ENCODE measurements at regions not wholly inside any gene's neighbourhood (a gene's known extent, or its start where the extent isn't known, plus 50 kb on each side); places are given as distances from the start of the nearest gene placed in this dataset.

- no peak overlapping the region for H3K4me3 ChIP-seq (ENCODE audit: low read depth in 1 of 3, low read length in 3 of 3)
- no peaks in the 10 kb centered on the region for H3K4me1 ChIP-seq (ENCODE audit: control insufficient read depth in 4 of 4, insufficient read depth in 4 of 4, low read length in 3 of 4)
- no peak overlapping the region for H3K9ac ChIP-seq (ENCODE audit: low read depth in 1 of 2, low read length in 2 of 2)
- 99% methylated on average over 1 of the region's 1 CpG for WGBS
- no peak overlapping the region for H3K27ac ChIP-seq (ENCODE audit: low read depth in 1 of 2, low read length in 2 of 2)
- H3K36me3 ChIP-seq (ENCODE audit: control insufficient read depth in 4 of 4, insufficient read depth in 3 of 4, low read depth in 1 of 4, low read length in 3 of 4) = no peaks in the 10 kb centered on the region
- no peaks in the 10 kb centered on the region for H3K9me3 ChIP-seq (ENCODE audit: control insufficient read depth in 4 of 4, low read length in 3 of 4)
- DNase-seq (ENCODE audit: low spot score) = no peak
- no peaks in the 10 kb centered on the region for H3K27me3 ChIP-seq (ENCODE audit: control insufficient read depth in 4 of 4, insufficient read depth in 4 of 4, low read length in 3 of 4)
- TF ChIP-seq GABPA (IDR thresholded peaks at IDR 0.05 in 1 of 2, conservative IDR thresholded peaks at IDR 0.05 in 1 of 2) (no peak), JUND (IDR thresholded peaks at IDR 0.05) (no peak)
- TF ChIP-seq, protein P1, sequence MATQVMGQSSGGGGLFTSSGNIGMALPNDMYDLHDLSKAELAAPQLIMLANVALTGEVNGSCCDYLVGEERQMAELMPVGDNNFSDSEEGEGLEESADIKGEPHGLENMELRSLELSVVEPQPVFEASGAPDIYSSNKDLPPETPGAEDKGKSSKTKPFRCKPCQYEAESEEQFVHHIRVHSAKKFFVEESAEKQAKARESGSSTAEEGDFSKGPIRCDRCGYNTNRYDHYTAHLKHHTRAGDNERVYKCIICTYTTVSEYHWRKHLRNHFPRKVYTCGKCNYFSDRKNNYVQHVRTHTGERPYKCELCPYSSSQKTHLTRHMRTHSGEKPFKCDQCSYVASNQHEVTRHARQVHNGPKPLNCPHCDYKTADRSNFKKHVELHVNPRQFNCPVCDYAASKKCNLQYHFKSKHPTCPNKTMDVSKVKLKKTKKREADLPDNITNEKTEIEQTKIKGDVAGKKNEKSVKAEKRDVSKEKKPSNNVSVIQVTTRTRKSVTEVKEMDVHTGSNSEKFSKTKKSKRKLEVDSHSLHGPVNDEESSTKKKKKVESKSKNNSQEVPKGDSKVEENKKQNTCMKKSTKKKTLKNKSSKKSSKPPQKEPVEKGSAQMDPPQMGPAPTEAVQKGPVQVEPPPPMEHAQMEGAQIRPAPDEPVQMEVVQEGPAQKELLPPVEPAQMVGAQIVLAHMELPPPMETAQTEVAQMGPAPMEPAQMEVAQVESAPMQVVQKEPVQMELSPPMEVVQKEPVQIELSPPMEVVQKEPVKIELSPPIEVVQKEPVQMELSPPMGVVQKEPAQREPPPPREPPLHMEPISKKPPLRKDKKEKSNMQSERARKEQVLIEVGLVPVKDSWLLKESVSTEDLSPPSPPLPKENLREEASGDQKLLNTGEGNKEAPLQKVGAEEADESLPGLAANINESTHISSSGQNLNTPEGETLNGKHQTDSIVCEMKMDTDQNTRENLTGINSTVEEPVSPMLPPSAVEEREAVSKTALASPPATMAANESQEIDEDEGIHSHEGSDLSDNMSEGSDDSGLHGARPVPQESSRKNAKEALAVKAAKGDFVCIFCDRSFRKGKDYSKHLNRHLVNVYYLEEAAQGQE (IDR thresholded peaks at IDR 0.05) = no peak
These were observed 112.8 kb downstream of the CAPZA3 start for GRCh38 chr12:18850752-18851151.

DNA sequence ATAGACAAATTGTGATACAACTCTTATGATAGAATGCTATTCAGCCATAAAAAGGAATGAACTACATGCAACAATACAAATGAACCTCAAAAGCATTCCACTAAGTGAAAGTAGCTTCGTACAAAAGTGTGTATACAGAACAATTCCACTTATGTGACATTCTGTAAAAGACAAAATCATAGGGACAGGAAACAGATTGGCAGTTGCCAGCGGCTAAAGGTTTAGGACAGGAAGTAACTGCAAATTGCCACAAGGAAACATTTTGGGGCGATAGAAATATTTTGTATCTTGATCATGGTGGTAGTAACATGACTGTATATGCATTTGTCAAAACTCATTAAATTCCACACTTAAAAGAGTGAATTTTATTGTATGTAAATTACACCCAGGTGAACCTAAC is 113.4 kb downstream of the CAPZA3 start:
- Histone ChIP-seq H3K4me1 (ENCODE audit: control insufficient read depth in 4 of 4, insufficient read depth in 4 of 4, low read length in 3 of 4) (no peaks in the 10 kb centered on the region), H3K27ac (ENCODE audit: low read depth in 1 of 2, low read length in 2 of 2) (no peak overlapping the region), H3K9ac (ENCODE audit: low read depth in 1 of 2, low read length in 2 of 2) (no peak overlapping the region), H3K9me3 (ENCODE audit: control insufficient read depth in 4 of 4, low read length in 3 of 4) (no peaks in the 10 kb centered on the region), H3K36me3 (ENCODE audit: control insufficient read depth in 4 of 4, insufficient read depth in 3 of 4, low read depth in 1 of 4, low read length in 3 of 4) (no peaks in the 10 kb centered on the region), H3K27me3 (ENCODE audit: control insufficient read depth in 4 of 4, insufficient read depth in 4 of 4, low read length in 3 of 4) (no peaks in the 10 kb centered on the region), H3K4me3 (ENCODE audit: low read depth in 1 of 3, low read length in 3 of 3) (no peak overlapping the region)
- 70% methylated on average over 3 of the region's 3 CpGs for WGBS
- no peak for TF ChIP-seq EGR1 (IDR thresholded peaks at IDR 0.05; ENCODE audit: low read depth in 2 of 2)
- no peak for TF ChIP-seq YY1 (IDR thresholded peaks at IDR 0.05)
- TF ChIP-seq, protein P1 (IDR thresholded peaks at IDR 0.05) = no peak
- no peak for TF ChIP-seq RXRA (IDR thresholded peaks at IDR 0.05)
- TF ChIP-seq HNF4A (conservative IDR thresholded peaks at IDR 0.05) = no peak
- no peak for TF ChIP-seq SP1 (IDR thresholded peaks at IDR 0.05)
- TF ChIP-seq GABPA (IDR thresholded peaks at IDR 0.05 in 1 of 2, conservative IDR thresholded peaks at IDR 0.05 in 1 of 2) = no peak
- DNase-seq (ENCODE audit: low spot score) = no peak

GRCh38 chr12:18853570-18854366 is 115.8 kb downstream of the CAPZA3 start:
- DNase-seq (ENCODE audit: low spot score) = no peak
- no peak overlapping the region for H3K27ac ChIP-seq (ENCODE audit: low read depth in 1 of 2, low read length in 2 of 2)
- H3K4me3 ChIP-seq (ENCODE audit: low read depth in 1 of 3, low read length in 3 of 3) = no peak overlapping the region
- H3K36me3 ChIP-seq (ENCODE audit: control insufficient read depth in 4 of 4, insufficient read depth in 3 of 4, low read depth in 1 of 4, low read length in 3 of 4) = no peaks in the 10 kb centered on the region
- H3K9me3 ChIP-seq (ENCODE audit: control insufficient read depth in 4 of 4, low read length in 3 of 4) = no peaks in the 10 kb centered on the region
- no peaks in the 10 kb centered on the region for H3K27me3 ChIP-seq (ENCODE audit: control insufficient read depth in 4 of 4, insufficient read depth in 4 of 4, low read length in 3 of 4)
- no peak for TF ChIP-seq EGR1 (IDR thresholded peaks at IDR 0.05; ENCODE audit: low read depth in 2 of 2)
- TF ChIP-seq JUND (IDR thresholded peaks at IDR 0.05) = no peak
- no peak for TF ChIP-seq NR2F2 (IDR thresholded peaks at IDR 0.05)
- TF ChIP-seq SP1 (IDR thresholded peaks at IDR 0.05) = no peak
- TF ChIP-seq, protein P1 (IDR thresholded peaks at IDR 0.05) = no peak
- TF ChIP-seq GABPA (IDR thresholded peaks at IDR 0.05 in 1 of 2, conservative IDR thresholded peaks at IDR 0.05 in 1 of 2) = no peak
- TF ChIP-seq FOXA1 (IDR thresholded peaks at IDR 0.05) = no peak
- no peak for TF ChIP-seq RAD21 (IDR thresholded peaks at IDR 0.05)
- TF ChIP-seq HNF4G (IDR thresholded peaks at IDR 0.05) = no peak
- no peak for TF ChIP-seq RXRA (IDR thresholded peaks at IDR 0.05)
- no peaks in the 10 kb centered on the region for H3K4me1 ChIP-seq (ENCODE audit: control insufficient read depth in 4 of 4, insufficient read depth in 4 of 4, low read length in 3 of 4)
- H3K9ac ChIP-seq (ENCODE audit: low read depth in 1 of 2, low read length in 2 of 2) = no peak overlapping the region
- WGBS = 90% methylated on average over 6 of the region's 6 CpGs

Data from liver (tissue), 7 donors.